IPS-15b (cell line): ENCODE measurements at regions not wholly inside any gene's neighbourhood (a gene's known extent, or its start where the extent isn't known, plus 50 kb on each side); places are given as distances from the start of the nearest gene placed in this dataset.
"Not testable (repeated sequence)": the region's sequence is repeated elsewhere in the genome, so short reads cannot be mapped to it uniquely, and the experiment has no call there.

Experiments used
- H3K27me3 ChIP-seq: one replicate; pipeline ENCODE4 v1.6.1; 2013; ENCODE audit warnings: low read length; ENCODE audit not compliant: control insufficient read depth, insufficient read depth
- H3K36me3 ChIP-seq: one replicate; pipeline ENCODE4 v1.6.1; 2013; ENCODE audit warnings: low read length; ENCODE audit not compliant: control insufficient read depth, insufficient read depth
- H3K4me1 ChIP-seq: one replicate; pipeline ENCODE4 v1.6.1; 2013; ENCODE audit warnings: mild to moderate bottlenecking, low read length; ENCODE audit not compliant: control insufficient read depth, insufficient read depth
- H3K4me3 ChIP-seq: one replicate; pipeline ENCODE4 v1.5.1; 2013; ENCODE audit warnings: low read depth, low read length
- H3K9ac ChIP-seq: one replicate; pipeline ENCODE4 v1.6.1; 2013; ENCODE audit warnings: low read depth, mild to moderate bottlenecking, low read length
- H3K9me3 ChIP-seq: one replicate; pipeline ENCODE4 v1.6.1; 2013; ENCODE audit warnings: mild to moderate bottlenecking, low read length; ENCODE audit not compliant: control insufficient read depth, insufficient read depth

DNA sequence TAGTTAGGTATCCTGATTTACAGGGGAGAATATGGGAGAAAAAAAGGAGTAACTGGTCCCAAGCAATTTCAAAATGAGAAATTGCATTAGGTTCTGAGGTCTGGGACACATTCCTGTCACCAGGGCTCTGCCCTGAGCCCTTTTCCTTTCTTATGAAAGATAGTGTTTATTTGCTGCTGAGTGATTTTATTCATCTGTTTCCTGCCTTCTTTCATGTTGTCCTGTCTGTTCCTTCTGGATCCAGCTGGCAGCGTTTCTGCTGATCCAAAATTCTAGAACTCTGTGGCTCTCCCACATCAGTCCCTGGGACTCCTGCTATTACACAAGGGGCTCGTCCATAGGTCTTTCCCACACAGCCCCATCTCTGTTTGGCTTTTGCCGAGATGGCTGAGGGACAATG is 519.1 kb upstream of the SALL3 start:
- H3K9ac ChIP-seq, result no peak overlapping the region
- H3K27me3 ChIP-seq, result no peaks in the 10 kb centered on the region
- no peaks in the 10 kb centered on the region for H3K4me1 ChIP-seq
- no peaks in the 10 kb centered on the region for H3K9me3 ChIP-seq
- H3K36me3 ChIP-seq, result no peaks in the 10 kb centered on the region
- H3K4me3 ChIP-seq, result no peak overlapping the region

- Histone ChIP-seq H3K9ac (no peak overlapping the region), H3K4me3 (no peak overlapping the region), H3K9me3 (no peaks in the 10 kb centered on the region), H3K36me3 (no peaks in the 10 kb centered on the region), H3K4me1 (no peaks in the 10 kb centered on the region), H3K27me3 (no peaks in the 10 kb centered on the region)
Measured at GRCh38 chr18:78473563-78473962, 506.1 kb upstream of the SALL3 start.

DNA sequence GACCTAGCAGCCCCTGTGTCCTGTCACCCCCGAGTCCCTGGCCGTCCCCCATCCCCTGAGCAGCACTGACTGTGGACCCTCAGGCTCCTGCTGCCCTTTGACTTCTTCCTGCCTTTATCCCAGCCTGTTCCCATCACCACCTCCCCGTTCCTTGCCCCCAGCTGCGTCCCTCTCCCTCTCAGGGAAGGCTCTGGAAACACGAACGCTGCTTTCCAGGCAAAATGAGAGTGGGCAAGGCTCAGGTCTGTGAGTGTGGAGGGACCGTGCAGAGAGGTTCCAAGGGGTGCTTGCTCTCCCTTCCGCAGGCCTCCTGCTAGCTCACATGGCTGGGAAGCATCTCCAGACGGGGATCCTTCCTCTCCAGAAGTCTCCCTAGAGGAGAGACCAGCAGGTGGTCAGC is 501.8 kb upstream of the SALL3 start:
- Histone ChIP-seq H3K4me3 (no peak overlapping the region), H3K9me3 (no peaks in the 10 kb centered on the region), H3K27me3 (no peaks in the 10 kb centered on the region), H3K36me3 (no peaks in the 10 kb centered on the region), H3K9ac (no peak overlapping the region), H3K4me1 (no peaks in the 10 kb centered on the region)

DNA sequence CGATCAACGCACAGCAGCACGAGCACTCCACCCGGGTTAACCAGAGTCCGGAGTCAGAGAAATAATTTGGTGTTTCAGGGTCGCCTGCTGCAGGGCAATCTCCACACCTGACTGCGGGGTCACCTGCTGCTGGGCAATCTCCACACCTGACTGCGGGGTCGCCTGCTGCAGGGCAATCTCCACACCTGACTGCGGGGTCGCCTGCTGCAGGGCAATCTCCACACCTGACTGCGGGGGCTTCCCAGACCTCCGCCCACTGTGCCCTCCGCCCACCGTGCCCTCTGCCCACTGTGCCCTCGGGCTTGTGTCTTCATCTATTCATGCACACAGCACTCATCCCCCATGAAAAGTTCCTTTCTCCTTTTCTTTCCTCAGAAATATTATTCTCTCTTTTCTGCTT is 500.2 kb upstream of the SALL3 start:
- H3K9ac ChIP-seq, result no peak overlapping the region
- H3K4me1 ChIP-seq, result no peaks in the 10 kb centered on the region
- H3K27me3 ChIP-seq, result no peaks in the 10 kb centered on the region
- H3K9me3 ChIP-seq, result no peaks in the 10 kb centered on the region
- H3K36me3 ChIP-seq, result no peaks in the 10 kb centered on the region
- H3K4me3 ChIP-seq, result no peak overlapping the region

- no peak overlapping the region for H3K4me3 ChIP-seq
- no peaks in the 10 kb centered on the region for H3K4me1 ChIP-seq
- no peak overlapping the region for H3K9ac ChIP-seq
- no peaks in the 10 kb centered on the region for H3K36me3 ChIP-seq
- H3K9me3 ChIP-seq, result no peaks in the 10 kb centered on the region
- no peaks in the 10 kb centered on the region for H3K27me3 ChIP-seq
Measured at GRCh38 chr18:78480262-78481054, 499.2 kb upstream of the SALL3 start.

- H3K4me3 ChIP-seq, result no peak overlapping the region
- H3K9ac ChIP-seq, result no peak overlapping the region
- no peaks in the 10 kb centered on the region for H3K36me3 ChIP-seq
- H3K4me1 ChIP-seq, result no peaks in the 10 kb centered on the region
- no peaks in the 10 kb centered on the region for H3K27me3 ChIP-seq
- no peaks in the 10 kb centered on the region for H3K9me3 ChIP-seq
Measured at GRCh38 chr18:78482378-78482777, 497.2 kb upstream of the SALL3 start.

DNA sequence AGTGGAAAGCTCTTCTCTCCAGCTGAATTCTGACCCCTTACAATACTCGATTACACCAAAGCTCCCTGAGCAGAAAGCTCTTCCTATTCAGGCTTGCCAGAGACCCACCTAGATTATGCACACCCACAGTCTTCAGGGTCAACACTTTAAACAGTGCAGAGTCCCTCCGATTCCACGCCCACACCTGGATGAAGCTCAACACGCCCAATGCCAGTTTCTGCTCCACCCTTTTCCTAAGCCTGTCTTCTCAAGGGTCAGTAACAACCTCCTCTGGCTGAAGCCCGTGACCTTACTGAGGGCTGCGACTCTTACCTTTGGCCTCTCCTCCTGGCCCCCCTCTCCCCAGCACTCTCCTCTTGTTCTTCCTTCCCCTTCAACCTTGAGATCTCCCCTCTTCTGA is 492.0 kb upstream of the SALL3 start:
- H3K9me3 ChIP-seq, result no peaks in the 10 kb centered on the region
- H3K4me1 ChIP-seq, result no peaks in the 10 kb centered on the region
- no peaks in the 10 kb centered on the region for H3K27me3 ChIP-seq
- H3K9ac ChIP-seq, result no peak overlapping the region
- no peak overlapping the region for H3K4me3 ChIP-seq
- H3K36me3 ChIP-seq, result no peaks in the 10 kb centered on the region

DNA sequence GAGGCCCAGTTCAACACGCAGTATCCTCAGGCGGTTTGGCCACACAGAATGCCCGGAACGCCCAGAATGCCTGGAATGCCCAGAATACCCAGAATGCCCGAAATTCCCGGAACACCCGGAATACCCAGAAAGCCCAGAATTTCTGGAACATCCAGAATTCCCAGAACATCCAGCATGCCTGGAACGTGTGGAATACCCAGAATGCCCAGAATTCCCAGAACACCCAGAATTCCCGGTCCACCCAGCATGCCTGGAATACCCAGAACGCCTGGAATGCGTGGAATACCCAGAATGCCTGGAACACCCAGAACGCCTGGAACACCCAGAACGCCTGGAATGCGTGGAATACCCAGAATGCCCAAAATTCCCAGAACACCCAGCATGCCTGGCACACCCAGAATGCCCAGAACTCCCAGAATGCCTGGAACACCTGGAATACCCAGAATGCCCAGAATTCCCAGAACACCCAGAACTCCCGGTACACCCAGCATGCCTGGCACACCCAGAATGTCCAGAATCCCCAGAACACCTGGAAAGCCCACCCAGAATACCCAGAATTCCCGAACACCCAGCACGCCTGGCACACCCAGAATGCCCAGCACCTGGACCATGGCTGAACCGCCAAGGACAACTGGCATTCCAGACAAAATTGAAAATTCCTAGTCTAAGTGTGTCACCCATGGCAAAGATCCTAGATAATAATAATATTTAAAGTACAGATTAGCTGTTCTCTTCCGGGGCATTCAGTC is 487.4 kb upstream of the SALL3 start:
- no peaks in the 10 kb centered on the region for H3K36me3 ChIP-seq
- no peaks in the 10 kb centered on the region for H3K9me3 ChIP-seq
- H3K4me3 ChIP-seq, result no peak overlapping the region
- H3K9ac ChIP-seq, result no peak overlapping the region
- H3K27me3 ChIP-seq, result no peaks in the 10 kb centered on the region
- no peaks in the 10 kb centered on the region for H3K4me1 ChIP-seq

GRCh38 chr18:78492813-78493371 is 486.7 kb upstream of the SALL3 start:
- no peak overlapping the region for H3K9ac ChIP-seq
- no peaks in the 10 kb centered on the region for H3K27me3 ChIP-seq
- no peak overlapping the region for H3K4me3 ChIP-seq
- H3K9me3 ChIP-seq, result no peaks in the 10 kb centered on the region
- H3K36me3 ChIP-seq, result no peaks in the 10 kb centered on the region
- no peaks in the 10 kb centered on the region for H3K4me1 ChIP-seq

- not testable (repeated sequence) for H3K4me1 ChIP-seq, H3K27me3 ChIP-seq, H3K9me3 ChIP-seq, H3K9ac ChIP-seq, H3K4me3 ChIP-seq, H3K36me3 ChIP-seq
Measured at GRCh38 chr18:78493490-78493889, 486.1 kb upstream of the SALL3 start.

DNA sequence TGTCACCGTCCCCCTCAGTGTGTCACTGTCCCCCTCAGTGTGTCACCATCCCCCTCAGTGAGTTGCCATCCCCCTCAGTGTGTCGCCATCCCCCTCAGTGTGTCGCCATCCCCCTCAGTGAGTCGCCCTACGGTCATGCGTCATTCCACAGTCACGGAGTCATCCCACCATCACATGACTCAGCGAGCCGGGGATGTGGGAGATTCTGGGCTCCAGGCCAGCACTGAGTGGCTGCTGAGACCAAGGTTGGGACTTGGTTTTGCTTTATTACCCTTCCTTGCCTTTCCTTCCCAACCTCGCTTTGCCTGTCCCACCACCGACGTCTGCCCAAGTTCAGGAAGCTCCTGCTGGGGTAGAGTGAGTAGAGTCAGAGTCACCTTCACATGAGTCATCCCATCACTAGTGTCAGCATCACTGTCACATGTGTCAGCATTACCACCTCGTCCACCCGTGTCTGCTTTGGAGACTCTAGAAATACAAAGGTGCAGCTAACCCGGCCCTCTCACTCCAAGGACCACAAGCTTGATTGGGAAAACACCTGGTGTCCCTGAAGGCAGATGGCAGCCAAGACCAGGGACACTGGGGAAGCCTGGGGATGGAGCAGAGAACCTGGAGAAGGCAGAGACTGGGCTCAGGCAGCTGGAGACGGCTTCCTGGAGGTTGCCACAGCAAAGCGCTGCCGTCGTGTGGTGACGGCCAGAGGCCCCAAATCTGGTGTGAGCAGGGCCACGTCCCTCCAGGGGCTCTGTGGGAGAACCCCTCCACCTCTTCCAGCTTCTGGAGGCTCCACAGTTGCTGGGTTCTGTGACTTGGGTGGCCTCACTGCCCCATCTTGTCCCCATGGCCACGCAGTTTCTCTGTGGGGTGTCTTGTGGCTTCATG is 485.2 kb upstream of the SALL3 start:
- Histone ChIP-seq H3K4me1 (no peaks in the 10 kb centered on the region), H3K4me3 (no peak overlapping the region), H3K27me3 (no peaks in the 10 kb centered on the region), H3K9me3 (no peaks in the 10 kb centered on the region), H3K36me3 (no peaks in the 10 kb centered on the region), H3K9ac (no peak overlapping the region)
